Panc1 (cell line): ENCODE measurements at regions not wholly inside any gene's neighbourhood (a gene's known extent, or its start where the extent isn't known, plus 50 kb on each side); places are given as distances from the start of the nearest gene placed in this dataset.
A peak's percentile ranks its signal among the peaks of the same experiment; 100 is the strongest.

Experiments
- ATAC-seq: fragments of 200-7000 bp; cut with Tn5 transposase; 2 replicates; pipeline ENCODE4 v1.9.1; 2020; ENCODE audit warnings: mild to moderate bottlenecking, moderate library complexity
- BruUV-seq: library from RNA; stranded (reverse); fragments of 400-500 nt; replicated peaks from 2 replicates; lab custom pipeline; 2021; lab: Mats Ljungman, UMichigan
- CTCF ChIA-PET: fragments of 300-600 bp; sonication (Branson Sonifier 250); formaldehyde crosslinking; loops from one replicate; lab custom pipeline; 2022; ENCODE audit warnings: antibody characterized with exemption; lab: Charles Lee
- POLR2A ChIA-PET: fragments of 300-600 bp; sonication (Branson Sonifier 250); formaldehyde crosslinking; loops from one replicate; lab custom pipeline; 2022; ENCODE audit warnings: antibody characterized with exemption; lab: Charles Lee
- DNase-seq: peaks from one replicate; pipeline ENCODE4 v3.0.0-alpha.2; 2010; ENCODE audit warnings: low read depth, low spot score
- H3K27ac ChIP-seq: 2 replicates; pipeline ENCODE4 v1.5.1; 2011; ENCODE audit warnings: mild to moderate bottlenecking, low read length, inconsistent platforms
- H3K27me3 ChIP-seq: fragments of 200-500 bp; sonication (Bioruptor generic); 2 replicates; pipeline ENCODE4 v1.6.0; 2014; ENCODE audit warnings: low read length, inconsistent platforms; ENCODE audit not compliant: control insufficient read depth, insufficient read depth
- H3K36me3 ChIP-seq: fragments of 200-500 bp; sonication (Bioruptor generic); 2 replicates; pipeline ENCODE4 v1.5.1; 2014; ENCODE audit warnings: inconsistent platforms, mild to moderate bottlenecking, low read length, moderate library complexity; ENCODE audit not compliant: control insufficient read depth, insufficient read depth
- H3K4me1 ChIP-seq: 2 replicates; pipeline ENCODE4 v1.5.1; 2011; ENCODE audit warnings: inconsistent platforms, mild to moderate bottlenecking, low read length, moderate library complexity; ENCODE audit not compliant: control insufficient read depth, insufficient read depth
- H3K4me3 ChIP-seq, 2 experiments: 2 replicates each; pipeline ENCODE4 v1.5.1; 2011 to 2012; ENCODE audit warnings: low read depth in 2 of 2, low read length in 2 of 2, mild to moderate bottlenecking in 2 of 2, inconsistent platforms in 1 of 2, moderate library complexity in 1 of 2
- H3K9me3 ChIP-seq: fragments of 200-500 bp; sonication (Bioruptor generic); 2 replicates; pipeline ENCODE4 v1.5.1; 2014; ENCODE audit warnings: low read depth, mild to moderate bottlenecking, inconsistent platforms, low read length, moderate library complexity; ENCODE audit not compliant: control insufficient read depth, insufficient read depth
- POLR2AphosphoS5 ChIP-seq: IDR thresholded peaks from 2 replicates; pipeline ENCODE4 v1.6.1; 2012; ENCODE audit warnings: mild to moderate bottlenecking, low read depth, low read length, moderate library complexity
- REST ChIP-seq, 2 experiments: IDR thresholded peaks; 2 replicates each; pipeline ENCODE4 v1.6.1; 2011 to 2012; ENCODE audit warnings: low read depth in 2 of 2, control low read depth in 1 of 2, low read length in 1 of 2, mild to moderate bottlenecking in 1 of 2, moderate library complexity in 1 of 2; ENCODE audit not compliant: insufficient read depth in 1 of 2
- SIN3A ChIP-seq: IDR thresholded peaks from 2 replicates; pipeline ENCODE4 v1.6.1; 2012; ENCODE audit warnings: low read depth, mild to moderate bottlenecking, low read length, moderate library complexity, borderline replicate concordance; ENCODE audit not compliant: insufficient read depth
- TCF7L2 ChIP-seq: IDR thresholded peaks from 2 replicates; pipeline ENCODE4 v1.6.1; 2011; ENCODE audit warnings: mild to moderate bottlenecking, low read depth, low read length, inconsistent platforms
- in situ Hi-C: cut with HindIII; loops from 2 replicates; pipeline ENCODE4 v1.10.0; 2016; ENCODE audit warnings: low sequenced_read_pairs, low pct_unique_long_range_greater_than_20kb
- intact Hi-C: fragments of 100-400 bp; cut with micrococcal nuclease; formaldehyde crosslinking; loops from one replicate; pipeline ENCODE4 v1.10.0; 2022; ENCODE audit not compliant: unreplicated experiment
- TF ChIP-seq, protein P1 (sequence below): fragments of 450-650 bp; IDR thresholded peaks from 2 replicates; pipeline ENCODE4 v1.5.1; 2017; ENCODE audit warnings: mild to moderate bottlenecking

DNA sequence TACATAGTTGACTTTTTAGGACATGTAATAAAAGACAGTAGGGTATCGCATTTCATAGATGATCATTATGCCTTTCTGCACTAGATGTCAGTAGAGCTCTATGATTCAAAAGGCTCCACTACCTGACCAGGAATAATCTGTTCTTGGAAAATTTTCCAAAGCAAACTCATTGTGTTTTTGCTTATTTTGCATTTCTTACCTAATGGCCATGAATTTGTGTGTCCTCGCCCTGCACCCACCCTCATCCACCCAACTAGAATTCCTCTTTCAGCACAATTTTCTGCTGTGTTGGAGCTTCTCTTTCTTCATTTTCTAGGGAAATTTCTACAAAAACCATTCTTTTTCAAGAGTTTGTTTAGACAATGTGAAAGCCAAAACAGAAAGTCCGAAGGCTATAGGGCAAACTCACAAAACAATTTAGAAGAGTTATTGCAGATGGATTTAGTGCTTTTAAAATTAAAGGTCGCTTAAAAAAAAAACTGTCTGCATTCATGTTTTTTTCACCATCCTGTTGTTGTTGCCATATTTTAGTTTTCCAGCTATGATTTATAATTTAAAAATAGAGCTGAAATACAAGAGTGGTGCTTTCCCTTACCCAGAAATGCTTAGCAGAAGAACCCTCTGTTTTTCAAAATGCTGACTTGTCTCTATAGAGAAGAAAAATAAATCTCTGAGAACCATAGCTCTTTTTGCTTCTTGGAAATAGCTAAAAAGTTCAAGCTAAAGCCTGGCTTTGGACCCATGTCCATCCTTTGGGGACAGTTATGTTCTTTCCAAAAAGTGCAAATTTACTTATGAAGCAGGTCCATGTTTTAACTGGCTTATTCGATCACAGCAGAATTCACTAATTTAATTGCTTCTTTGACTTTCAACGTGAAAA is 183.7 kb downstream of the SPATA18 start:
- Histone ChIP-seq H3K27ac (no peak overlapping the region), H3K4me3 (no peak overlapping the region), H3K27me3 (no peaks in the 10 kb centered on the region), H3K9me3 (no peaks in the 10 kb centered on the region), H3K4me1 (no peaks in the 10 kb centered on the region), H3K36me3 (no peaks in the 10 kb centered on the region)
- TF ChIP-seq POLR2AphosphoS5 (no peak), TCF7L2 (no peak), REST (IDR thresholded peaks at IDR 0.05; ENCODE audit: insufficient read depth in 1 of 2, low read depth in 2 of 2, low read length in 1 of 2) (no peak), SIN3A (no peak)
- TF ChIP-seq, protein P1, sequence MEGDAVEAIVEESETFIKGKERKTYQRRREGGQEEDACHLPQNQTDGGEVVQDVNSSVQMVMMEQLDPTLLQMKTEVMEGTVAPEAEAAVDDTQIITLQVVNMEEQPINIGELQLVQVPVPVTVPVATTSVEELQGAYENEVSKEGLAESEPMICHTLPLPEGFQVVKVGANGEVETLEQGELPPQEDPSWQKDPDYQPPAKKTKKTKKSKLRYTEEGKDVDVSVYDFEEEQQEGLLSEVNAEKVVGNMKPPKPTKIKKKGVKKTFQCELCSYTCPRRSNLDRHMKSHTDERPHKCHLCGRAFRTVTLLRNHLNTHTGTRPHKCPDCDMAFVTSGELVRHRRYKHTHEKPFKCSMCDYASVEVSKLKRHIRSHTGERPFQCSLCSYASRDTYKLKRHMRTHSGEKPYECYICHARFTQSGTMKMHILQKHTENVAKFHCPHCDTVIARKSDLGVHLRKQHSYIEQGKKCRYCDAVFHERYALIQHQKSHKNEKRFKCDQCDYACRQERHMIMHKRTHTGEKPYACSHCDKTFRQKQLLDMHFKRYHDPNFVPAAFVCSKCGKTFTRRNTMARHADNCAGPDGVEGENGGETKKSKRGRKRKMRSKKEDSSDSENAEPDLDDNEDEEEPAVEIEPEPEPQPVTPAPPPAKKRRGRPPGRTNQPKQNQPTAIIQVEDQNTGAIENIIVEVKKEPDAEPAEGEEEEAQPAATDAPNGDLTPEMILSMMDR, result peak; percentile 37; the same call in 1 of the 2 replicates
- DNase-seq (peak; percentile 10), ATAC-seq (no peak; the same call in 1 of the 2 replicates)
- intact Hi-C loops (loop anchor here (10.0 kb wide), 1 partner anchor 750 kb away; no protein-coding TSS in a partner anchor), in situ Hi-C loops (no loop called here)
- ChIA-PET POLR2A (no interaction called here), CTCF (no interaction called here)
- no TSS peak for BruUV-seq

DNA sequence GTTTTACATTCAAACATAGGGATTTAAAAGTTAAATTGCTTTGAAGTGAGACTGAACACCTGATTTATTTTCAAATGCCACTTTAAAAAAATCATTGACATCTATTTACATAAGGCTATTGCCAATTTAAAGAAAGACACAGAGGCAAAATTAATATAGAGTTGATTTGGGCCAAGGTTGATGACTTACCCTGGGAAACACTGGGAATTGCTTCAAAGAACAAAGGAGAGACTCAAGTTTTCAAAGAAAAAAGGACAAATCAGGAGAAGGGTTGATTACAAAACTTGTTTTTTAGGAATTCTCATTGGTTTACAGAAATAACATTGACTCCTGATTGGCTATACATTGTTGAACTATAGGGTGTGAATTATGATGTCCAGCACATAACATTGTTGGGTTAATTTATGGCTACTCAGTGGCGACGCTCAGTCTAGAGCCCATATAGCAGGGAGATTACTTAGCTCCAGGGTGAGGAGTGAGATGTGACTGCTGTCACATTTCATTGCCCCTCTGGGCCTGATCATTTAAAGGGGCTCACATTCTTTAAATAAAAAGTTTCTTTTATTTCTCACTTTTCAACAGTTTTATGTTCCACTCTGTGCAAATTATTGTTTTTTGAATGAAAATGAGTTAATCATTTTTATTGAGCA is 184.6 kb downstream of the SPATA18 start:
- no peaks in the 10 kb centered on the region for H3K9me3 ChIP-seq
- CTCF ChIA-PET, result no interaction called here
- no peak overlapping the region for H3K4me3 ChIP-seq
- ATAC-seq, result no peak
- no peak overlapping the region for H3K27ac ChIP-seq
- no peaks in the 10 kb centered on the region for H3K27me3 ChIP-seq
- no peaks in the 10 kb centered on the region for H3K4me1 ChIP-seq
- POLR2A ChIA-PET, result no interaction called here
- H3K36me3 ChIP-seq, result no peaks in the 10 kb centered on the region
- intact Hi-C loops (loop anchor here (10.0 kb wide), 1 partner anchor 749 kb away; no protein-coding TSS in a partner anchor), in situ Hi-C loops (no loop called here)
- TF ChIP-seq POLR2AphosphoS5, result no peak
- BruUV-seq, result no TSS peak
- DNase-seq, result no peak
